ENCODE measurements at regions not wholly inside any gene's neighbourhood (a gene's known extent, or its start where the extent isn't known, plus 50 kb on each side); places are given as distances from the start of the nearest gene placed in this dataset.

DNA sequence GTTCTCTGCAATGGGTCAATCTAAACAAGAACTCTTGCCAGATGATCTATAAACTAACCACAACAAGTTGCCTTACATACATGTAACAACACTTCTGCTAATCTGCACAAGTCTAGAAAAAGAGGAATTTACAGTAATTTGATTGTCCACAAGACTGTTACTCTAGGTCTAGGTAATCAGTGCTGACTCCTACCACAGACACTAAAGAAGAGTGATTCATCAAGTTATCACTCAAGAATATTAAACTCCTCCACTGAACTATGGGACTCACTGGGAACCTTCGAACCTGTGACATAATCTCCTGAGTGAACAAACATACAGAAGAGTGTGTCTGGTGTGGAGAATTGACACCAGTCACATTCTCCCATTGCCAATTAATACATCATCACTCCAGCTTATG lies 138.3 kb downstream of the ANXA2 start:
- DNase-seq (no peak), ATAC-seq (no peak)
- peaks cover 44% of the 10 kb centered on the region for H3K27me3 ChIP-seq (ENCODE audit: low read length)
- TF ChIP-seq EZH2phosphoT487 (IDR thresholded peaks at IDR 0.05; ENCODE audit: borderline replicate concordance, low read length) (no peak), EZH2 (IDR thresholded peaks at IDR 0.05; ENCODE audit: low read length, unreplicated experiment) (no peak)
- TF ChIP-seq, protein P1, sequence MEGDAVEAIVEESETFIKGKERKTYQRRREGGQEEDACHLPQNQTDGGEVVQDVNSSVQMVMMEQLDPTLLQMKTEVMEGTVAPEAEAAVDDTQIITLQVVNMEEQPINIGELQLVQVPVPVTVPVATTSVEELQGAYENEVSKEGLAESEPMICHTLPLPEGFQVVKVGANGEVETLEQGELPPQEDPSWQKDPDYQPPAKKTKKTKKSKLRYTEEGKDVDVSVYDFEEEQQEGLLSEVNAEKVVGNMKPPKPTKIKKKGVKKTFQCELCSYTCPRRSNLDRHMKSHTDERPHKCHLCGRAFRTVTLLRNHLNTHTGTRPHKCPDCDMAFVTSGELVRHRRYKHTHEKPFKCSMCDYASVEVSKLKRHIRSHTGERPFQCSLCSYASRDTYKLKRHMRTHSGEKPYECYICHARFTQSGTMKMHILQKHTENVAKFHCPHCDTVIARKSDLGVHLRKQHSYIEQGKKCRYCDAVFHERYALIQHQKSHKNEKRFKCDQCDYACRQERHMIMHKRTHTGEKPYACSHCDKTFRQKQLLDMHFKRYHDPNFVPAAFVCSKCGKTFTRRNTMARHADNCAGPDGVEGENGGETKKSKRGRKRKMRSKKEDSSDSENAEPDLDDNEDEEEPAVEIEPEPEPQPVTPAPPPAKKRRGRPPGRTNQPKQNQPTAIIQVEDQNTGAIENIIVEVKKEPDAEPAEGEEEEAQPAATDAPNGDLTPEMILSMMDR (conservative IDR thresholded peaks at IDR 0.05; ENCODE audit: low read depth, low read length), result no peak
- BruUV-seq (replicated peaks), result no TSS peak
- no peak overlapping the region for H3K4me3 ChIP-seq (ENCODE audit: low read length)
- H3K27ac ChIP-seq (ENCODE audit: low read length), result no peak overlapping the region
- H3K9ac ChIP-seq (ENCODE audit: low read length), result no peak overlapping the region
- H4K20me1 ChIP-seq (ENCODE audit: low read length), result no peaks in the 10 kb centered on the region
- no peaks in the 10 kb centered on the region for H3K9me2 ChIP-seq (replicated peaks; ENCODE audit: low read length)
- peaks cover 10% of the 10 kb centered on the region; the same call in 1 of the 2 replicates for H3K4me1 ChIP-seq (ENCODE audit: insufficient read depth, low read length)
- ChIA-PET POLR2A (ENCODE audit: unreplicated experiment) (no interaction called here), CTCF (no interaction called here)
- H3K79me2 ChIP-seq (ENCODE audit: low read length), result no peaks in the 10 kb centered on the region
- no peaks in the 10 kb centered on the region for H3F3A ChIP-seq (ENCODE audit: low read length, unreplicated experiment)
- intact Hi-C loops (cut with micrococcal nuclease), result no loop called here
- H3K9me3 ChIP-seq (ENCODE audit: low read length), result no peaks in the 10 kb centered on the region
- H2AFZ ChIP-seq (ENCODE audit: low read length), result no peak overlapping the region
- no peaks in the 10 kb centered on the region for H3K36me3 ChIP-seq (ENCODE audit: low read depth, low read length)
- H3K4me2 ChIP-seq (ENCODE audit: low read length), result no peak overlapping the region

DNA sequence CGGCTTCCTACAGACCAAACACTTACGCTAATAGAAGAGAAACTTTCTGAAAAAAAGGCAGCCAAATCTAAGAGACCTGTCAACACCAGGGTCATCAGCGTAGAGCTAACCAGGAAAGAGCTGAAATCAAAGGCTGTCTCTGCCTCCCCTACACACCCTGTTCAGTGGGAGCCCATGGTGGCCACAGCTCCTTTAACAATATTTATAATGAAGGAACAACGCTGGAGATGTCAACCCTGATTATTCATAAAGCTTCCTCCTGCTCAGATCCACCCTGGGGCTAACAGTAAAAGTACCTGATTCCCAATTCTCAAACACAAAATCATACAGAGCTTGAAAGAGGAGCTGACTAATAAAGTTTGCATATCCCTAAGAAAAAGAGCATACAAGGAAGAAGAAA lies 133.7 kb downstream of the ANXA2 start:
- intact Hi-C loops (cut with micrococcal nuclease), result no loop called here

DNA sequence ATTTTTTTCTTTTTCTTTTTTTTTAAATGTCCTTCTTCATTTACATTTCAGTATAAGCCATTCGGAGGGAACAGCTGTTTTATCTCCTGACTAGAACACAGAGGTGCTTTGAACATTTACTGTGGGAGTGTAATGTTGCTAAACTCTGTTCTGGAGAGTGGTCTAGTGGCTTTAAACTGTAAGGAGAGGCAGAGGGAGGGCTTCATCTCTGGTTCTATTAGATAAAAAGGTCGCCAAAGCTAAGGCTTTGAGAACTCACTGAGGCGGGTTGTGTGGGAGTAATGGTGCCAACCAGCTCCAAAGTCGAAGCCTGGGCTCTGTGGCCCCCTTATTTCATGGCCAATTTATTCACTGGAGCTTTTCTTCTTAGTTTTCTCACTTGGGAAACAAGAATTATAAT lies 133.2 kb downstream of the ANXA2 start:
- intact Hi-C loops (cut with micrococcal nuclease), result no loop called here
- H3K27me3 ChIP-seq (ENCODE audit: low read length), result peaks cover 71% of the 10 kb centered on the region
- POLR2A ChIA-PET (ENCODE audit: unreplicated experiment), result interaction anchor here (0.7 kb wide), 1 partner anchor 192 kb away, joined by 3 read pairs; no protein-coding TSS in a partner anchor
- no peak overlapping the region for H3K4me3 ChIP-seq (ENCODE audit: low read length)
- ATAC-seq (no peak), DNase-seq (no peak)
- no peaks in the 10 kb centered on the region for H3K9me3 ChIP-seq (ENCODE audit: low read length)
- no peak overlapping the region for H3K27ac ChIP-seq (ENCODE audit: low read length)
- no peak for TF ChIP-seq EZH2 (IDR thresholded peaks at IDR 0.05; ENCODE audit: low read length, unreplicated experiment)
- TF ChIP-seq, protein P1 (conservative IDR thresholded peaks at IDR 0.05; ENCODE audit: low read depth, low read length), result no peak
- TF ChIP-seq EZH2phosphoT487 (IDR thresholded peaks at IDR 0.05; ENCODE audit: borderline replicate concordance, low read length), result no peak
- H3K9me2 ChIP-seq (replicated peaks; ENCODE audit: low read length), result no peaks in the 10 kb centered on the region
- H3K9ac ChIP-seq (ENCODE audit: low read length), result no peak overlapping the region
- CTCF ChIA-PET, result no interaction called here
- H2AFZ ChIP-seq (ENCODE audit: low read length), result no peak overlapping the region
- no peaks in the 10 kb centered on the region for H3F3A ChIP-seq (ENCODE audit: low read length, unreplicated experiment)
- BruUV-seq (replicated peaks), result no TSS peak
- no peaks in the 10 kb centered on the region for H3K79me2 ChIP-seq (ENCODE audit: low read length)
- no peaks in the 10 kb centered on the region for H4K20me1 ChIP-seq (ENCODE audit: low read length)
- H3K4me1 ChIP-seq (ENCODE audit: insufficient read depth, low read length), result no peaks in the 10 kb centered on the region
- no peaks in the 10 kb centered on the region for H3K36me3 ChIP-seq (ENCODE audit: low read depth, low read length)
- H3K4me2 ChIP-seq (ENCODE audit: low read length), result no peak overlapping the region

More for the DNA sequence above, 133.7 kb downstream of the ANXA2 start:
- ATAC-seq (no peak), DNase-seq (no peak)
- no TSS peak for BruUV-seq (replicated peaks)
- no peaks in the 10 kb centered on the region for H3K36me3 ChIP-seq (ENCODE audit: low read depth, low read length)
- no peaks in the 10 kb centered on the region for H3K9me3 ChIP-seq (ENCODE audit: low read length)
- no peaks in the 10 kb centered on the region for H4K20me1 ChIP-seq (ENCODE audit: low read length)
- no peak overlapping the region for H3K4me3 ChIP-seq (ENCODE audit: low read length)
- no peaks in the 10 kb centered on the region for H3K79me2 ChIP-seq (ENCODE audit: low read length)
- no peak overlapping the region for H3K4me2 ChIP-seq (ENCODE audit: low read length)
- CTCF ChIA-PET, result no interaction called here
- H3F3A ChIP-seq (ENCODE audit: low read length, unreplicated experiment), result no peaks in the 10 kb centered on the region
- peaks cover 71% of the 10 kb centered on the region for H3K27me3 ChIP-seq (ENCODE audit: low read length)
- H3K27ac ChIP-seq (ENCODE audit: low read length), result no peak overlapping the region
- POLR2A ChIA-PET (ENCODE audit: unreplicated experiment), result interaction anchor here (0.7 kb wide), 1 partner anchor 191 kb away, joined by 3 read pairs; no protein-coding TSS in a partner anchor
- H3K4me1 ChIP-seq (ENCODE audit: insufficient read depth, low read length), result no peaks in the 10 kb centered on the region
- no peak overlapping the region for H3K9ac ChIP-seq (ENCODE audit: low read length)
- TF ChIP-seq EZH2 (IDR thresholded peaks at IDR 0.05; ENCODE audit: low read length, unreplicated experiment) (no peak), EZH2phosphoT487 (IDR thresholded peaks at IDR 0.05; ENCODE audit: borderline replicate concordance, low read length) (no peak)
- TF ChIP-seq, protein P1 (conservative IDR thresholded peaks at IDR 0.05; ENCODE audit: low read depth, low read length), result no peak
- H2AFZ ChIP-seq (ENCODE audit: low read length), result no peak overlapping the region
- H3K9me2 ChIP-seq (replicated peaks; ENCODE audit: low read length), result no peaks in the 10 kb centered on the region

Measured in PC-3 (cell line).